NCI-H146 (cell line): ENCODE measurements at regions not wholly inside any gene's neighbourhood (a gene's known extent, or its start where the extent isn't known, plus 50 kb on each side); places are given as distances from the start of the nearest gene placed in this dataset.
"Not testable (repeated sequence)": the region's sequence is repeated elsewhere in the genome, so short reads cannot be mapped to it uniquely, and the experiment has no call there.

Source experiments
- DNase-seq: peaks from one replicate; lab custom pipeline; 2025; lab: John Stamatoyannopoulos, UW

GRCh38 chr4:106869551-106869950, 166.6 kb downstream of the DKK2 start:
- DNase-seq = no peak

GRCh38 chr4:106868381-106869035, 167.6 kb downstream of the DKK2 start:
- DNase-seq = no peak

DNA sequence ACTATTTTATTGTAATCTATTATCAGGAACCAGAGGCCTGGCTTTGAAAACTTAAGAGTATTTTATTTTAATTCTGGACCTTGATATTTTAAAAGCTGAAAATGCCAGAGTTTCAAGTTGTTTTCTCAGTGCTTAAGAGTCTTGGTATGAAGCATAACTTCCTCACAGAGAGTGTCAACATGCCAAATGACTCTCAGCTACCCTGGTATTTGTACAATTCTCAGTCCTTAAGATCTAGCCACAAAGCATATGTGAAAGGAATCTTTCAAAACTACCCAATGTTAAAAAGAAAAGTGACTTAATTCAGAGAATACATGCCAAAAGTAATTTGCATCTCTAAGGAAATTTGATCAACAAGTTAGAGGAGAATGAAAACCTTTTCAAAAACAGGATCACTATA, 171.9 kb downstream of the DKK2 start:
- DNase-seq = no peak

GRCh38 chr4:106854569-106855351, 181.4 kb downstream of the DKK2 start:
- no peak for DNase-seq

GRCh38 chr4:106852426-106852825, 183.7 kb downstream of the DKK2 start:
- no peak for DNase-seq

GRCh38 chr4:106851726-106852125, 184.4 kb downstream of the DKK2 start:
- DNase-seq = no peak

GRCh38 chr4:106850691-106851090, 185.4 kb downstream of the DKK2 start:
- no peak for DNase-seq

DNA sequence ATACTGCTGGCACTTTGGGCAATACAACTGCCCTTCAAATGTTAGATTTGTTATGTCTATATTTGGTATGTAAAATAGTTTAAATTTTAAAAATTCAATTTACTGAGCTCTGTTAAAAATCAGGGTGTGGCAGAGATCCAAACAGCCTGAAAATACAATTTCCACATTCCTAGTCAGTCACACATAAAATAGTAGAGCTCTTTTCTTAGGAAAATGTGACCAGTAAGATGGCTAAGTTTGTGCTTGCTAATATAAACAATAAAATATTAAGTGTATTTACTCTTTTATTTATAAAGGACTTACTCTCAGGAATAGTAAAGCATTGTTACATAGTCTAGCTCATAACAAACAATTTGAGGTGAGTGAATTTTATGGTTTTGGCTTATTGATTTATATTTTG, 200.2 kb downstream of the DKK2 start:
- DNase-seq = no peak

GRCh38 chr4:106830879-106831278, 205.2 kb downstream of the DKK2 start:
- no peak for DNase-seq

DNA sequence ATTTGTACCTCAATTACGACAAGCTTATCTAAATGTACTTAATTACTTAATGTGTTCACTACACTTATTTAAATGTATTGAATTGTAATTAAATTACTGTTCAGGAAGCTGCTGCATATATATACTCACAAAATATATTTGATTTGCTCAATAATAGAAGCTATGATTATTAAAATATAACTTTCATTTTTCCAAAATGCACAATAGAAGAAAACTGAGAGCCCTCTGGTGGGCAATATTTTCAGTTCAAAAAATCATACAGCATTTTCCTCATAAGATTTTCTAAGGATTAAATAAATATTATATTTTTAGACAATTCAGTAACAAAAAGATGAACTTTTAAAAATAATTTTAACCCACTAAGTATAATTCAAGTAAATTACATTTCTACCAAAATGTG, 217.3 kb downstream of the DKK2 start:
- no peak for DNase-seq

GRCh38 chr4:106816496-106816895, 219.6 kb downstream of the DKK2 start:
- DNase-seq = no peak

DNA sequence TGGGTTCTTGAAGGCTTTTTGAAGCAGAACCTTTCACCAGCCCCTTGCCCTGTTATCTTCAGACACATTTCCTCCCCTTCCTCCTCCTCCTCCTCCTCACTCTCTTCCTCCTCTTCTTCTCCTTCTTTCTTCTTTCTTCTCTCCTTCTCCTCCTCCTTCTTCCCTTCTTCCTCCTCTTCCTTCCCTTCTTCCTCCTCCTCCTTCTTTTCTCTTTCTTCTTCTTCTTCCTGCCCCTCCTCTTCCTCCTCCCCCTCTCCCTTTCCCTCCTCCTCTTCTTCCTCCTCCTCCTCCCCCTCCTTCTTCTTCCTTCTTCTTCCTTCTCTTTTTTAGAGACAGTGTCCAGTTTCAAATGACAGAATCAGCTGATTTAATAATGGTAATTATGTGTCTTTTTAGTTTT, 226.0 kb downstream of the DKK2 start:
- no peak for DNase-seq

DNA sequence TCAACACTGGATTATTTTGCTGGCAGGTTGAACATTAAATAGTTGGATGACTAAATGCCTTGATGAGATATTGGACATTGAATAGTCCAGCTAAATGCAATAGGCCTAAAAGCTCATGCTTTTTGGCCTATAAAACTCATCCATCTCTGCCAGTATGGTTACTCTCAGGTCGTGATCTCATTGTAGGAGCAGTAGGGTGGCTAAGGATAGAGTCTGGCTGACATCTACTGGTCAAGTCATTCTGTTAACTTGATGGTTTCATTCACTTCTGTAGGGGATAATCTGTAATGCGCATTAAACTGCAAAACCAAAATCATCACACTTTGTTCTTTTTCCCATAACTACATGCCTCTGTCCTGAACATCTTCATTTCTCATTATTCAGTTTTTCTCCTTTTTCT, 227.0 kb downstream of the DKK2 start:
- no peak for DNase-seq

DNA sequence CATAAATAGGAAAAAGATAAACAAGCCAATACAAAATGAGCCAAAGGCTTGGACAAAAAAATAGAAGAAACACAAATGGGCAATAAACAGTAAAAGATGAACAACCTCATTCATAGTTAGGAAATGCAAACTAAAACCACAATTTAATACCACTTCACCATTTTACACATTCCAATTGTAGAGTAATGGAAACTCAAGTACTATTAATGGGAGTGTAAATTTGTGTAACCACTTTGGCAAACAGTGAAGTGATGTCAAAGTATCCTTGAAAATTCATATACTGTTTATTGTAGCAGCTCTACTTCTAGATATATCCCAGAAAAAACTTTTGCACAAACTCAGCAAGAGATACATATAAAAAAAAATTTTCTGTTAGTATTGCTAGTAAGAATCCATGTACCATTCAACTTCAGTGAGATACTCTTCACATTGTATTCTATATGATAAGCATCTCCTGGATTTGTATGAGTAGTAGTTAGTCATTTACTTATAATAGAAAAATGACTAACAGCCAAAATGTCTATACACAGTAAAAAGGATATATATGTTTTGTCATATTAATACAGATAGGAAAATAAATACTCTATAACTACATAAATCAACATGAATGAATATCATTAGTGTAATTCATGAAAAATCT, 229.8 kb downstream of the DKK2 start:
- DNase-seq = no peak

- no peak for DNase-seq
These were observed 233.0 kb downstream of the DKK2 start for GRCh38 chr4:106803083-106803482.

- no peak for DNase-seq
These were observed 234.7 kb downstream of the DKK2 start for GRCh38 chr4:106801386-106801785.

DNA sequence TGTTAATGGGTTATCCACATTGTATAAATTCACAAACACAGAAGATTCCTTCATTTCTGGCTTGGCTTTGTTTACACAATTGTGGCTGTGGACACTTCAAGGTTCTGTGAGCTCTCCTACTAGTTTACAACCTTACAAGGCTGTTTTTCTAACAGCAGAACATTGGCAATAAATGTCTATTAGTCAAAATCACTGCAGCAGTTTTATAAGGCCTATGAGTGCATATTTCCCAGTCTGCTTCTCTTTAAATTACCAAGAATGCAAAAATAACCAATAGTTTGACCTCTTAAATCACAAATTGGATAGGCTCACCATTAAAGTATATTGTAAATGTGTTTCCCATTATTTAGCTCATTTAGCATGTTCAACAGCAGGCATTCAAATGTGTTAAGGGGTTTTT, 239.2 kb downstream of the DKK2 start:
- no peak for DNase-seq

DNA sequence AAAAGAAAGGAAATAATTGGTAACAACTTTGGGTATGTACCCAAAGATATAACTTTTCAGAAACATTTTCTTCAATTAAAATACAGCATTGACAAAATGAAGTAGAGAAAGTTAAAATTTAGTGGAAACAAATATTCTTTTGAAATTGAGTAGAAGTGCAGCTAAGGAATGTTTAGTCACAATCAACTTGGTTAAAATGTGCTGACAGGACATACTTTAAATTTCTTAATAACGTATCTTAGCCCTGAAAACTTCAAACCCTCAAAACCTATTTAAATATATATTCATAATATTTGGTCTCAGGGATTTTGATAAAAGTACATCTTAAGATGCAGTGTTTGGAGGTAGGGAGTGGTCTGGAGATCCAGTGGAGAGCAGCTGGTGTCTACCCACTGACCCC, 240.8 kb downstream of the DKK2 start:
- DNase-seq = no peak

- no peak for DNase-seq
These were observed 242.2 kb downstream of the DKK2 start for GRCh38 chr4:106793933-106794332.

DNA sequence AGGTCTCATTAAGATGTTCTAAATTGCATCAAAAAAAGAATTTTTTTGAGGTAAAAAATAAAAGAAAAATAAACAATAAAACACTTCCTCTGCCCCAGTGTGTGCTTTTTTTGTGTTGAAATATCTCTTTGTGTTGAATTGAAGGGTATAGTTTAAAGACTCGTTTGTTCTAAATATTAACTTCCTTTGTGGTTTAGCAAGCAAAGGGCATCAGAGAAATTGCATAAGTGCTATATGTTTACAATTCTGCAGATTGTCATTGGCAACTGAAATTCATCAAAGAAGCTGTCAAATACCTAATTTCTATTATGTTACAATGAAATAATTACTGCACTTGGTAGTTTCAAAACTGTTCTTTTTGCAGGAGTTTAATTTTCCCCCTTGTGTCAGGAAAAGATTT, 260.5 kb downstream of the DKK2 start:
- no peak for DNase-seq

GRCh38 chr4:106774055-106774454, 262.1 kb downstream of the DKK2 start:
- DNase-seq = not testable (repeated sequence)

GRCh38 chr4:106773076-106773905, 262.8 kb downstream of the DKK2 start:
- no peak for DNase-seq
